Psoas muscle (tissue), 7 donors: ENCODE measurements at regions not wholly inside any gene's neighbourhood (a gene's known extent, or its start where the extent isn't known, plus 50 kb on each side); places are given as distances from the start of the nearest gene placed in this dataset.
"Not testable (repeated sequence)": the region's sequence is repeated elsewhere in the genome, so short reads cannot be mapped to it uniquely, and the experiment has no call there.

Experiments used
- ATAC-seq, 4 donors: fragments of 200-7000 bp; cut with Tn5 transposase; one replicate each; pipeline ENCODE4 v1.9.1; 2020; ENCODE audit warnings: moderate library complexity in 3 of 4, mild to moderate bottlenecking in 2 of 4
- DNase-seq, 2 donors: peaks; one replicate each; pipeline ENCODE4 v3.0.0-alpha.2; 2020
- H3K27ac ChIP-seq: fragments of 200-600 bp; one replicate; pipeline ENCODE4 v1.8.0; 2022
- H3K27me3 ChIP-seq, 3 donors: fragments of 200-600 bp in 1 of 3; one replicate each; pipeline versions ENCODE4 v1.6.1 to v1.8.0; 2013 to 2022; ENCODE audit warnings: low read length in 2 of 3, mild to moderate bottlenecking in 2 of 3, moderate library complexity in 1 of 3; ENCODE audit not compliant: insufficient read depth in 3 of 3
- H3K36me3 ChIP-seq, 2 donors: fragments of 200-600 bp in 1 of 2; one replicate each; pipeline versions ENCODE4 v1.6.1 to v1.8.0; 2013 to 2022; ENCODE audit warnings: low read depth in 1 of 2, mild to moderate bottlenecking in 1 of 2, moderate library complexity in 1 of 2; ENCODE audit not compliant: insufficient read depth in 1 of 2
- H3K4me1 ChIP-seq: fragments of 200-600 bp; one replicate; pipeline ENCODE4 v1.8.0; 2022
- H3K4me3 ChIP-seq: fragments of 200-600 bp; one replicate; pipeline ENCODE4 v1.8.0; 2022; ENCODE audit warnings: mild to moderate bottlenecking
- H3K9me3 ChIP-seq: fragments of 200-600 bp; one replicate; pipeline ENCODE4 v1.8.0; 2022
- WGBS, 3 donors: extraction: QIAGEN DNeasy Blood & Tissue Kit; methylation state at CpG; one replicate each; pipeline versions ENCODE4 v1.1.6 to v1.1.7; 2013; 5-methylcytosine and 5-hydroxymethylcytosine counted together
- intact Hi-C, 2 donors: fragments of 100-400 bp; cut with DNase I; formaldehyde crosslinking; loops; one replicate each; pipeline versions ENCODE4 v1.11.0 to v1.14.2; 2022
- TF ChIP-seq, protein P1 (sequence below): fragments of 200-600 bp; IDR thresholded peaks from one replicate; pipeline ENCODE4 v1.8.0; 2022; ENCODE audit warnings: antibody characterized with exemption
- donor health status: healthy with polysubstance abuse.
- donor health status: DM: no; HTN: no; CAD: no; lungs with moderate emphysema.
- donor health status: Bipolar disorder and iron deficiency.
- donor health status: healthy.
- donor health status: DM: yes; HTN: yes; CAD: no.
- donor health status: DM: no; HTN: no; CAD: no.
- donor health status: DM: yes; HTN: yes; CAD: no.

DNA sequence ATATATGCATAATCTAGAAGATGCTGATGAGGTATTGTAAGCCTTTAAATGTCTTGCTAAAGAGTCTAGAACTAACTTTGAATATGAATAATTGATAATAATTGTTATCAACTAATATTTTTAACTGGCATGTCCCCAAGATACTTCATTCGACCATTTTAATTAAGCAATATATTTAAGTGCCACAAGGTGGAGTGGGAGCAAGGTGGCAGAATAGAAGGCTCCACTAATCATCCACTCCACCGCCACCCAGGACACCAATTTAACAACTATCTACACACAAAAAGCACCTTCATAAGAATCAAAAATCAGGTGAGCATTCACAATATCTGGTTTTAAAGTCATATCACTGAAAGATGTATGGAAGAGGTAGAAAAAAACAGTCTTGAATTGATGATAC, 409.6 kb downstream of the SEC23A start:
- no peak for ATAC-seq

GRCh38 chr14:38669027-38669426, 413.1 kb upstream of the CLEC14A start:
- Histone ChIP-seq H3K4me1 (no peaks in the 10 kb centered on the region), H3K27me3 (no peaks in the 10 kb centered on the region), H3K9me3 (no peaks in the 10 kb centered on the region), H3K27ac (no peak overlapping the region), H3K4me3 (no peak overlapping the region), H3K36me3 (no peaks in the 10 kb centered on the region)
- DNase-seq (no peak), ATAC-seq (no peak)
- TF ChIP-seq, protein P1, sequence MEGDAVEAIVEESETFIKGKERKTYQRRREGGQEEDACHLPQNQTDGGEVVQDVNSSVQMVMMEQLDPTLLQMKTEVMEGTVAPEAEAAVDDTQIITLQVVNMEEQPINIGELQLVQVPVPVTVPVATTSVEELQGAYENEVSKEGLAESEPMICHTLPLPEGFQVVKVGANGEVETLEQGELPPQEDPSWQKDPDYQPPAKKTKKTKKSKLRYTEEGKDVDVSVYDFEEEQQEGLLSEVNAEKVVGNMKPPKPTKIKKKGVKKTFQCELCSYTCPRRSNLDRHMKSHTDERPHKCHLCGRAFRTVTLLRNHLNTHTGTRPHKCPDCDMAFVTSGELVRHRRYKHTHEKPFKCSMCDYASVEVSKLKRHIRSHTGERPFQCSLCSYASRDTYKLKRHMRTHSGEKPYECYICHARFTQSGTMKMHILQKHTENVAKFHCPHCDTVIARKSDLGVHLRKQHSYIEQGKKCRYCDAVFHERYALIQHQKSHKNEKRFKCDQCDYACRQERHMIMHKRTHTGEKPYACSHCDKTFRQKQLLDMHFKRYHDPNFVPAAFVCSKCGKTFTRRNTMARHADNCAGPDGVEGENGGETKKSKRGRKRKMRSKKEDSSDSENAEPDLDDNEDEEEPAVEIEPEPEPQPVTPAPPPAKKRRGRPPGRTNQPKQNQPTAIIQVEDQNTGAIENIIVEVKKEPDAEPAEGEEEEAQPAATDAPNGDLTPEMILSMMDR = no peak
- 86 to 91% (median 88%) methylated on average over 3 of the region's 3 CpGs for WGBS, 3 donors
- intact Hi-C loops = no loop called here

More for the DNA sequence above, 409.6 kb downstream of the SEC23A start:
- intact Hi-C loops = no loop called here
- H3K4me1 ChIP-seq = no peaks in the 10 kb centered on the region
- no peaks in the 10 kb centered on the region for H3K27me3 ChIP-seq
- WGBS, 3 donors = 66 to 86% (median 82%) methylated on average over 2 of the region's 2 CpGs
- DNase-seq = no peak
- H3K4me3 ChIP-seq = no peak overlapping the region
- H3K27ac ChIP-seq = no peak overlapping the region
- TF ChIP-seq, protein P1 = no peak
- H3K36me3 ChIP-seq = no peaks in the 10 kb centered on the region
- peaks cover 12% of the 10 kb centered on the region for H3K9me3 ChIP-seq

DNA sequence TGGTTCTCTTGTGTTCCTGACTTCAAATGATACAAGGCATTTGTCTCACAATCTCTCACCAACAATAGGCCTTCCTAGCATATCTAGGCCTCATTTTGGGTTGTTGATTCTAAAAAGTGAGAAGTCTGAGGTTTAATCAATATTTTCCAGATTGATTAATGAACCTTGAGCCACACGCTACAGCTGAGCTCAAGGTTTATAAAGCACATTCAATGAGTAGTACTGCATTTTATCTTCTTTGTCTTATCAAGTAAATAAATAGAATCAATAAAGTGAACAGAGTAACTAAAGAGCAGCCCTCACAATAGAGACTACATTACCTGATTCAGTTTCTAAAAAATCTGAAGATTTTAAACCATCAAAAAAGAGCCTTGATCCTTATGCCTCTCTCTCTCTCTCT, 407.5 kb upstream of the CLEC14A start:
- Histone ChIP-seq H3K4me1 (no peaks in the 10 kb centered on the region), H3K4me3 (no peak overlapping the region), H3K9me3 (no peaks in the 10 kb centered on the region), H3K36me3 (no peaks in the 10 kb centered on the region), H3K27ac (no peak overlapping the region), H3K27me3 (no peaks in the 10 kb centered on the region)
- TF ChIP-seq, protein P1 = no peak
- intact Hi-C loops = no loop called here
- WGBS, 3 donors = 91 to 98% (median 93%) methylated on average over 1 of the region's 1 CpG
- DNase-seq (no peak), ATAC-seq (no peak)

GRCh38 chr14:38662781-38663180, 406.9 kb upstream of the CLEC14A start:
- Histone ChIP-seq H3K36me3 (no peaks in the 10 kb centered on the region), H3K27ac (no peak overlapping the region), H3K4me1 (no peaks in the 10 kb centered on the region), H3K9me3 (no peaks in the 10 kb centered on the region), H3K27me3 (no peaks in the 10 kb centered on the region), H3K4me3 (no peak overlapping the region)
- DNase-seq (no peak), ATAC-seq (no peak)
- intact Hi-C loops = no loop called here
- 55 to 59% (median 56%) methylated on average over 3 of the region's 3 CpGs for WGBS, 3 donors
- TF ChIP-seq, protein P1 = no peak

- Histone ChIP-seq H3K4me3 (no peak overlapping the region), H3K4me1 (no peaks in the 10 kb centered on the region), H3K27me3 (no peaks in the 10 kb centered on the region), H3K36me3 (no peaks in the 10 kb centered on the region), H3K27ac (no peak overlapping the region), H3K9me3 (no peaks in the 10 kb centered on the region)
- intact Hi-C loops = no loop called here
- no peak for DNase-seq
- no peak for ATAC-seq
- WGBS, 3 donors = 71 to 78% (median 77%) methylated on average over 2 of the region's 2 CpGs
- TF ChIP-seq, protein P1 = no peak
These were observed 390.5 kb upstream of the CLEC14A start for GRCh38 chr14:38646391-38646790.

GRCh38 chr14:38634913-38635312, 379.0 kb upstream of the CLEC14A start:
- ATAC-seq, H3K9me3 ChIP-seq, intact Hi-C loops, DNase-seq, H3K27ac ChIP-seq, H3K27me3 ChIP-seq, H3K4me3 ChIP-seq, H3K36me3 ChIP-seq, H3K4me1 ChIP-seq: not testable (repeated sequence)
- WGBS, 3 donors = 95 to 96% (median 96%) methylated on average over 16 to 19 of the region's 19 CpGs
